ENCODE measurements at regions not wholly inside any gene's neighbourhood (a gene's known extent, or its start where the extent isn't known, plus 50 kb on each side); places are given as distances from the start of the nearest gene placed in this dataset.

GRCh38 chr7:36001546-36001945, 151.5 kb upstream of the EEPD1 start:
- H3K27me3 ChIP-seq = no peaks in the 10 kb centered on the region
- TF ChIP-seq POLR2A (IDR thresholded peaks at IDR 0.05) (no peak), POLR2AphosphoS5 (IDR thresholded peaks at IDR 0.05; ENCODE audit: insufficient read depth in 1 of 2, low read depth in 1 of 2) (no peak), CTCF (IDR thresholded peaks at IDR 0.05) (no peak)
- H3K4me3 ChIP-seq = no peak overlapping the region
- H3K36me3 ChIP-seq = no peaks in the 10 kb centered on the region
- H3K27ac ChIP-seq = no peak overlapping the region
- H3K4me1 ChIP-seq = no peaks in the 10 kb centered on the region
- no peaks in the 10 kb centered on the region for H3K9me3 ChIP-seq
- no peak for DNase-seq (ENCODE audit: extremely low spot score in 2 of 2)
- intact Hi-C loops (cut with DNase I) = no loop called here

- H3K4me1 ChIP-seq = no peaks in the 10 kb centered on the region
- no peak for DNase-seq (ENCODE audit: extremely low spot score in 2 of 2)
- no peak overlapping the region for H3K27ac ChIP-seq
- no peak for TF ChIP-seq CTCF (IDR thresholded peaks at IDR 0.05)
- TF ChIP-seq POLR2A (IDR thresholded peaks at IDR 0.05) = no peak
- TF ChIP-seq POLR2AphosphoS5 (IDR thresholded peaks at IDR 0.05; ENCODE audit: insufficient read depth in 1 of 2, low read depth in 1 of 2) = no peak
- no peak overlapping the region for H3K4me3 ChIP-seq
- no peaks in the 10 kb centered on the region for H3K9me3 ChIP-seq
- no peaks in the 10 kb centered on the region for H3K36me3 ChIP-seq
- no peaks in the 10 kb centered on the region for H3K27me3 ChIP-seq
- intact Hi-C loops (cut with DNase I) = no loop called here
These were observed 150.2 kb upstream of the EEPD1 start for GRCh38 chr7:36002900-36003299.

GRCh38 chr7:36003343-36003742, 149.7 kb upstream of the EEPD1 start:
- no peak for TF ChIP-seq CTCF (IDR thresholded peaks at IDR 0.05)
- TF ChIP-seq POLR2AphosphoS5 (IDR thresholded peaks at IDR 0.05; ENCODE audit: insufficient read depth in 1 of 2, low read depth in 1 of 2) = no peak
- no peak for TF ChIP-seq POLR2A (IDR thresholded peaks at IDR 0.05)
- H3K27me3 ChIP-seq = no peaks in the 10 kb centered on the region
- no peak overlapping the region for H3K27ac ChIP-seq
- intact Hi-C loops (cut with DNase I) = no loop called here
- DNase-seq (ENCODE audit: extremely low spot score in 2 of 2) = no peak
- H3K4me1 ChIP-seq = no peaks in the 10 kb centered on the region
- no peaks in the 10 kb centered on the region for H3K9me3 ChIP-seq
- H3K36me3 ChIP-seq = no peaks in the 10 kb centered on the region
- H3K4me3 ChIP-seq = no peak overlapping the region

GRCh38 chr7:36005293-36005692, 147.8 kb upstream of the EEPD1 start:
- no peak for TF ChIP-seq CTCF (IDR thresholded peaks at IDR 0.05)
- no peak for TF ChIP-seq POLR2AphosphoS5 (IDR thresholded peaks at IDR 0.05; ENCODE audit: insufficient read depth in 1 of 2, low read depth in 1 of 2)
- TF ChIP-seq POLR2A (IDR thresholded peaks at IDR 0.05) = no peak
- Histone ChIP-seq H3K27ac (no peak overlapping the region), H3K4me1 (no peaks in the 10 kb centered on the region), H3K9me3 (no peaks in the 10 kb centered on the region), H3K36me3 (no peaks in the 10 kb centered on the region), H3K27me3 (no peaks in the 10 kb centered on the region), H3K4me3 (no peak overlapping the region)
- DNase-seq (ENCODE audit: extremely low spot score in 2 of 2) = peak; percentile 3 to 20
- intact Hi-C loops (cut with DNase I) = no loop called here

- TF ChIP-seq CTCF (IDR thresholded peaks at IDR 0.05) (no peak), POLR2AphosphoS5 (IDR thresholded peaks at IDR 0.05; ENCODE audit: insufficient read depth in 1 of 2, low read depth in 1 of 2) (no peak), POLR2A (IDR thresholded peaks at IDR 0.05) (no peak)
- Histone ChIP-seq H3K4me3 (no peak overlapping the region), H3K27me3 (no peaks in the 10 kb centered on the region), H3K4me1 (no peaks in the 10 kb centered on the region), H3K9me3 (no peaks in the 10 kb centered on the region), H3K27ac (no peak overlapping the region), H3K36me3 (no peaks in the 10 kb centered on the region)
- peak in 1 of 2 donors; percentile 6 for DNase-seq (ENCODE audit: extremely low spot score in 2 of 2)
- intact Hi-C loops (cut with DNase I) = no loop called here
These were observed 147.2 kb upstream of the EEPD1 start for GRCh38 chr7:36005876-36006275.
